ENCODE measurements at regions not wholly inside any gene's neighbourhood (a gene's known extent, or its start where the extent isn't known, plus 50 kb on each side); places are given as distances from the start of the nearest gene placed in this dataset.

DNA sequence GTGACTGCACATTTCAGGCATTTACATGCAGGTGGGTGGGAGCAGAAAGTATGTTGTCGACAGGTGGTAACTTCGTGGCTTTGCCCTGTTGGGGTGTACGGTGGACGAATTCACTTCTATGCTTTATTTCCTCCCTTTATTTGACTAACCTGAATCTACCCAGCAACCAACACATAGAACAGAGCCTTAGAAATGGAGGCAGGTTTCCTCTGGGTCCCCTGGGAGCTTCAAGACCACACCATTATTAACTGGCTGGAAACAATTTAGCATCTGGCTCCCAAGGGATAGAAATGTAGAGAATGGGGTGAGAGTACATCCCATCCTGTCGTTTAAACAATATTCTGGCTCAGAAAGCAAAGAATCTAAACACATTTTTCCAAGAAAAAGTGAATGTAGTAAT, 244.4 kb downstream of the DLEU7 start:
- TF ChIP-seq POLR2AphosphoS5 (IDR thresholded peaks at IDR 0.05; ENCODE audit: insufficient read depth in 1 of 2, low read depth in 1 of 2): no peak
- TF ChIP-seq POLR2A (IDR thresholded peaks at IDR 0.05): no peak

All from vagina (tissue), 2 donors.